ENCODE measurements at regions not wholly inside any gene's neighbourhood (a gene's known extent, or its start where the extent isn't known, plus 50 kb on each side); places are given as distances from the start of the nearest gene placed in this dataset.
A peak's percentile ranks its signal among the peaks of the same experiment; 100 is the strongest.

GRCh38 chr1:58862728-58863385 is 79.0 kb upstream of the JUN start:
- no peak for DNase-seq

GRCh38 chr1:58864654-58865053 is 80.8 kb upstream of the JUN start:
- no peak for DNase-seq

- no peak for DNase-seq
Measured at GRCh38 chr1:58866578-58866977, 82.7 kb upstream of the JUN start.

GRCh38 chr1:58869638-58870297 is 85.9 kb upstream of the JUN start:
- no peak for DNase-seq

- peak; percentile 95 for DNase-seq
Measured at GRCh38 chr1:58870298-58870676, 86.4 kb upstream of the JUN start.

GRCh38 chr1:58874342-58874741 is 90.5 kb upstream of the JUN start:
- no peak for DNase-seq

- peak; percentile 90 for DNase-seq
Measured at GRCh38 chr1:58874757-58875755, 91.2 kb upstream of the JUN start.

- no peak for DNase-seq
Measured at GRCh38 chr1:58879464-58879863, 95.6 kb upstream of the JUN start.

- DNase-seq = no peak
Measured at GRCh38 chr1:58880592-58880991, 96.7 kb upstream of the JUN start.

- DNase-seq = no peak
Measured at GRCh38 chr1:58881471-58881994, 97.7 kb upstream of the JUN start.

- DNase-seq = peak; percentile 33
Measured at GRCh38 chr1:58882322-58882948, 98.6 kb upstream of the JUN start.

- DNase-seq = no peak
Measured at GRCh38 chr1:58883037-58883887, 99.4 kb upstream of the JUN start.

GRCh38 chr1:58883888-58884482 is 100.1 kb upstream of the JUN start:
- DNase-seq = no peak

- peak; percentile 86 for DNase-seq
Measured at GRCh38 chr1:58884706-58885661, 101.1 kb upstream of the JUN start.

GRCh38 chr1:58885998-58886397 is 102.2 kb upstream of the JUN start:
- no peak for DNase-seq

- no peak for DNase-seq
Measured at GRCh38 chr1:58886611-58887010, 102.8 kb upstream of the JUN start.

- DNase-seq = no peak
Measured at GRCh38 chr1:58887059-58887458, 103.2 kb upstream of the JUN start.

- no peak for DNase-seq
Measured at GRCh38 chr1:58888833-58889232, 105.0 kb upstream of the JUN start.

- no peak for DNase-seq
Measured at GRCh38 chr1:58890113-58890512, 106.3 kb upstream of the JUN start.

- DNase-seq = no peak
Measured at GRCh38 chr1:58890609-58891008, 106.8 kb upstream of the JUN start.

Data from NCI-H774 (cell line).